Endothelial cell of umbilical vein (primary cell): ENCODE measurements at regions not wholly inside any gene's neighbourhood (a gene's known extent, or its start where the extent isn't known, plus 50 kb on each side); places are given as distances from the start of the nearest gene placed in this dataset.

ENCODE experiments used
- BruUV-seq: library from RNA; stranded (reverse); fragments of 400-500 nt; replicated peaks from 2 replicates; lab custom pipeline; 2021; lab: Mats Ljungman, UMichigan
- CTCF ChIA-PET: fragments of 300-600, 350-600 bp; sonication (Branson Sonifier 250); formaldehyde crosslinking; loops from one replicate; lab custom pipeline; 2021; ENCODE audit warnings: antibody characterized with exemption, inconsistent platforms; lab: Charles Lee
- POLR2A ChIA-PET: fragments of 300-600, 350-600 bp; sonication (Branson Sonifier 250); formaldehyde crosslinking; loops from one replicate; lab custom pipeline; 2021; ENCODE audit warnings: antibody characterized with exemption, inconsistent platforms; lab: Charles Lee
- DNase-seq: peaks from one replicate; pipeline ENCODE4 v3.0.0-alpha.2; 2011; ENCODE audit warnings: low read depth, low spot score
- FAIRE-seq: peaks from 2 replicates; lab custom pipeline; 2011; peaks lifted over from hg19 to GRCh38; lab: Jason Lieb, UNC
- H2AFZ ChIP-seq: 2 replicates; pipeline ENCODE4 v1.6.0; 2012; ENCODE audit warnings: low read depth, low read length, control low read depth, inconsistent platforms
- H3K27ac ChIP-seq: 2 replicates; pipeline ENCODE4 v1.5.1; 2011; ENCODE audit warnings: low read depth, mild to moderate bottlenecking, control low read depth, low read length, moderate library complexity; ENCODE audit not compliant: insufficient read depth
- H3K27me3 ChIP-seq, 2 experiments: 2 replicates each; pipeline versions ENCODE4 v1.6.0 to v1.6.1; 2011; ENCODE audit warnings: low read length in 2 of 2, mixed read lengths in 1 of 2; ENCODE audit not compliant: control insufficient read depth in 2 of 2, insufficient read depth in 2 of 2
- H3K36me3 ChIP-seq, 2 experiments: 2 replicates in 1 of 2; 3 replicates in 1 of 2; pipeline ENCODE4 v1.5.1; 2011; ENCODE audit warnings: low read length in 2 of 2, mild to moderate bottlenecking in 1 of 2, moderate library complexity in 1 of 2; ENCODE audit not compliant: control insufficient read depth in 2 of 2, insufficient read depth in 2 of 2; ENCODE audit errors: extremely low read depth in 1 of 2
- H3K4me1 ChIP-seq: 3 replicates; pipeline ENCODE4 v1.5.1; 2011; ENCODE audit warnings: mild to moderate bottlenecking, low read length; ENCODE audit not compliant: control insufficient read depth, insufficient read depth; ENCODE audit errors: extremely low read depth
- H3K4me2 ChIP-seq: 2 replicates; pipeline ENCODE4 v1.6.1; 2011; ENCODE audit warnings: low read length, control low read depth, mixed read lengths; ENCODE audit not compliant: insufficient read depth
- H3K4me3 ChIP-seq, 3 experiments: fragments of 200-600 bp in 1 of 3; sonication (generic), shearing (Covaris generic) in 1 of 3; replicated peaks in 1 of 3; 2 replicates each; pipeline ENCODE4 v1.5.1; 2011 to 2016; ENCODE audit warnings: control low read depth in 3 of 3, low read length in 3 of 3, mild to moderate bottlenecking in 2 of 3, inconsistent platforms in 1 of 3, low read depth in 1 of 3, moderate library complexity in 1 of 3; ENCODE audit not compliant: insufficient read depth in 1 of 3
- H3K79me2 ChIP-seq: 2 replicates; pipeline ENCODE4 v1.6.0; 2012; ENCODE audit warnings: low read length, inconsistent platforms; ENCODE audit not compliant: control insufficient read depth, insufficient read depth
- H3K9ac ChIP-seq: replicated peaks from 2 replicates; pipeline ENCODE3; 2011; ENCODE audit warnings: low read length, control low read depth; ENCODE audit not compliant: insufficient read depth; ENCODE audit errors: extremely low read depth
- H3K9me1 ChIP-seq: replicated peaks from 3 replicates; pipeline ENCODE4 v1.6.0; 2011; ENCODE audit warnings: mild to moderate bottlenecking, low read length; ENCODE audit not compliant: control insufficient read depth, insufficient read depth; ENCODE audit errors: extremely low read depth
- H3K9me3 ChIP-seq: replicated peaks from 2 replicates; pipeline ENCODE4 v1.5.1; 2012; ENCODE audit warnings: low read length, inconsistent platforms; ENCODE audit not compliant: control insufficient read depth, insufficient read depth
- H4K20me1 ChIP-seq: replicated peaks from 2 replicates; pipeline ENCODE3; 2011; ENCODE audit warnings: mild to moderate bottlenecking, low read length; ENCODE audit not compliant: control insufficient read depth, insufficient read depth; ENCODE audit errors: extremely low read depth
- EZH2 ChIP-seq: IDR thresholded peaks from 2 replicates; pipeline ENCODE4 v1.6.1; 2012; ENCODE audit warnings: borderline replicate concordance, low read depth, mild to moderate bottlenecking, moderate library complexity, low read length, inconsistent platforms; ENCODE audit not compliant: severe bottlenecking
- FOS ChIP-seq: IDR thresholded peaks from 2 replicates; pipeline ENCODE4 v1.6.1; 2011; ENCODE audit warnings: mild to moderate bottlenecking, low read length, moderate library complexity, borderline replicate concordance; ENCODE audit not compliant: insufficient read depth
- GATA2 ChIP-seq: IDR thresholded peaks from 2 replicates; pipeline ENCODE4 v1.7.0; 2011; ENCODE audit warnings: low read depth, mild to moderate bottlenecking, moderate library complexity, mixed read lengths, low read length; ENCODE audit not compliant: insufficient read length, insufficient read depth
- JUN ChIP-seq: IDR thresholded peaks from 2 replicates; pipeline ENCODE4 v1.6.1; 2011; ENCODE audit warnings: borderline replicate concordance, low read depth; ENCODE audit not compliant: insufficient read length, insufficient read depth
- MYC ChIP-seq: IDR thresholded peaks from one replicate; pipeline ENCODE4 v1.6.1; 2011; ENCODE audit warnings: mild to moderate bottlenecking, low read depth, low read length
- POLR2A ChIP-seq: IDR thresholded peaks from 2 replicates; pipeline ENCODE4 v1.6.1; 2012; ENCODE audit warnings: low read depth, mild to moderate bottlenecking, control low read depth, low read length
- POLR2AphosphoS5 ChIP-seq: IDR thresholded peaks from 2 replicates; pipeline ENCODE4 v1.6.1; 2012; ENCODE audit warnings: low read depth, mild to moderate bottlenecking, control low read depth, low read length, moderate library complexity; ENCODE audit not compliant: insufficient read depth
- dilution Hi-C: fragments of 300-500 bp; cut with MboI; formaldehyde crosslinking; loops from one replicate; pipeline ENCODE4 v1.15.0; 2019; ENCODE audit warnings: low sequenced_read_pairs; ENCODE audit not compliant: extremely low pct_ligation_motif_present
- intact Hi-C: fragments of 100-400 bp; cut with micrococcal nuclease; formaldehyde crosslinking; loops from one replicate; pipeline ENCODE4 v1.10.0; 2022
- TF ChIP-seq, protein P1 (sequence below): IDR thresholded peaks from 2 replicates; pipeline ENCODE4 v1.6.1; 2011; ENCODE audit not compliant: insufficient read depth, insufficient read length
- TF ChIP-seq, protein P2 (sequence below), 2 donors: IDR thresholded peaks; 1 replicate in 1 of 2; 2 replicates in 1 of 2; pipeline ENCODE4 v1.5.1; 2011; ENCODE audit warnings: low read length in 2 of 2, mild to moderate bottlenecking in 2 of 2, moderate library complexity in 2 of 2, control low read depth in 1 of 2, inconsistent platforms in 1 of 2, low read depth in 1 of 2; ENCODE audit not compliant: insufficient read depth in 1 of 2; ENCODE audit errors: extremely low read depth in 1 of 2

DNA sequence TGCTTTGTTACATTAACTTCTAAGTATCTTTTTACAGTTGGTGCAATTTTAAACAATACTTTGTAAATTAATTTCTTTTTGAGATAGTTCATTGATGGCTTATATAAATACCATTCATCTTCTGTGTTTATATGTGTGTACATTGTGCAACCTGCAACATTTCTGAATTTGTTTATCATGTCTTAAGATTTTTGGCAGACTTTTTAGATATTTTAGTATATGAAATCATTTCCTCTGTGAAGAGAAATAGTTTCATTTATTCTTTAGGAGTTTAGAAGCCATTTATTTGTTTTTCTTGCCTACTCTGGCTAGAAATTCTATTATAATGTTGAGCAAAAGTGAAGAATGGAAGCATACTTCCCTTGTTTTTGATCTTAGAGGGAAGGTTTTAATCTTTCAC is 337.8 kb upstream of the DSEL start:
- DNase-seq, result no peak
- Histone ChIP-seq H3K4me3 (no peak overlapping the region), H3K9me1 (no peaks in the 10 kb centered on the region), H4K20me1 (no peaks in the 10 kb centered on the region), H3K4me2 (no peak overlapping the region), H3K9ac (no peak overlapping the region), H3K36me3 (no peaks in the 10 kb centered on the region), H2AFZ (no peak overlapping the region), H3K9me3 (no peaks in the 10 kb centered on the region), H3K79me2 (no peaks in the 10 kb centered on the region), H3K4me1 (no peaks in the 10 kb centered on the region), H3K27ac (no peak overlapping the region), H3K27me3 (no peaks in the 10 kb centered on the region)
- no peak for FAIRE-seq
- BruUV-seq, result no TSS peak
- CTCF ChIA-PET, result no interaction called here
- dilution Hi-C loops (no loop called here), intact Hi-C loops (no loop called here)
- POLR2A ChIA-PET, result no interaction called here
- TF ChIP-seq GATA2, result no peak
- TF ChIP-seq, protein P1, sequence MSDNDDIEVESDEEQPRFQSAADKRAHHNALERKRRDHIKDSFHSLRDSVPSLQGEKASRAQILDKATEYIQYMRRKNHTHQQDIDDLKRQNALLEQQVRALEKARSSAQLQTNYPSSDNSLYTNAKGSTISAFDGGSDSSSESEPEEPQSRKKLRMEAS, result no peak
- TF ChIP-seq, protein P2, sequence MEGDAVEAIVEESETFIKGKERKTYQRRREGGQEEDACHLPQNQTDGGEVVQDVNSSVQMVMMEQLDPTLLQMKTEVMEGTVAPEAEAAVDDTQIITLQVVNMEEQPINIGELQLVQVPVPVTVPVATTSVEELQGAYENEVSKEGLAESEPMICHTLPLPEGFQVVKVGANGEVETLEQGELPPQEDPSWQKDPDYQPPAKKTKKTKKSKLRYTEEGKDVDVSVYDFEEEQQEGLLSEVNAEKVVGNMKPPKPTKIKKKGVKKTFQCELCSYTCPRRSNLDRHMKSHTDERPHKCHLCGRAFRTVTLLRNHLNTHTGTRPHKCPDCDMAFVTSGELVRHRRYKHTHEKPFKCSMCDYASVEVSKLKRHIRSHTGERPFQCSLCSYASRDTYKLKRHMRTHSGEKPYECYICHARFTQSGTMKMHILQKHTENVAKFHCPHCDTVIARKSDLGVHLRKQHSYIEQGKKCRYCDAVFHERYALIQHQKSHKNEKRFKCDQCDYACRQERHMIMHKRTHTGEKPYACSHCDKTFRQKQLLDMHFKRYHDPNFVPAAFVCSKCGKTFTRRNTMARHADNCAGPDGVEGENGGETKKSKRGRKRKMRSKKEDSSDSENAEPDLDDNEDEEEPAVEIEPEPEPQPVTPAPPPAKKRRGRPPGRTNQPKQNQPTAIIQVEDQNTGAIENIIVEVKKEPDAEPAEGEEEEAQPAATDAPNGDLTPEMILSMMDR (IDR thresholded peaks at IDR 0.05; ENCODE audit: extremely low read depth in 1 of 2, insufficient read depth in 1 of 2, low read depth in 1 of 2, low read length in 2 of 2), result no peak
- no peak for TF ChIP-seq MYC
- no peak for TF ChIP-seq EZH2
- no peak for TF ChIP-seq POLR2A
- TF ChIP-seq JUN, result no peak
- TF ChIP-seq POLR2AphosphoS5, result no peak
- no peak for TF ChIP-seq FOS
